ENCODE measurements at regions not wholly inside any gene's neighbourhood (a gene's known extent, or its start where the extent isn't known, plus 50 kb on each side); places are given as distances from the start of the nearest gene placed in this dataset.
A peak's percentile ranks its signal among the peaks of the same experiment; 100 is the strongest.

GRCh38 chr1:244205906-244206305 is 154.8 kb downstream of the ZBTB18 start:
- 95% methylated on average over 3 of the region's 3 CpGs for WGBS
- H3K36me3 ChIP-seq = no peaks in the 10 kb centered on the region
- H3K27ac ChIP-seq (replicated peaks in 1 of 4) = no peak overlapping the region
- H3K4me3 ChIP-seq = no peak overlapping the region
- intact Hi-C loops (cut with DNase I) = no loop called here
- DNase-seq (ENCODE audit: extremely low spot score) = no peak
- no peaks in the 10 kb centered on the region for H3K9me3 ChIP-seq
- no peaks in the 10 kb centered on the region for H3K27me3 ChIP-seq
- TF ChIP-seq EP300 (IDR thresholded peaks at IDR 0.05) = no peak
- TF ChIP-seq CTCF (IDR thresholded peaks at IDR 0.05) = no peak
- no peak for TF ChIP-seq POLR2AphosphoS5 (IDR thresholded peaks at IDR 0.05)
- TF ChIP-seq POLR2A (IDR thresholded peaks at IDR 0.05; ENCODE audit: low read depth) = no peak
- H3K4me1 ChIP-seq = peaks cover 0 to 10% (median 9%) of the 10 kb centered on the region in 4 donors

GRCh38 chr1:244207042-244207934 is 156.2 kb downstream of the ZBTB18 start:
- no peak for DNase-seq (ENCODE audit: extremely low spot score)
- H3K27me3 ChIP-seq = no peaks in the 10 kb centered on the region
- no peaks in the 10 kb centered on the region for H3K9me3 ChIP-seq
- WGBS = 76% methylated on average over 6 of the region's 6 CpGs
- H3K27ac ChIP-seq (replicated peaks in 1 of 4) = peak overlapping the region in 2 of 4 donors; percentile 1 to 25
- H3K36me3 ChIP-seq = no peaks in the 10 kb centered on the region
- peaks cover 4 to 24% (median 14%) of the 10 kb centered on the region in 4 donors for H3K4me1 ChIP-seq
- H3K4me3 ChIP-seq = no peak overlapping the region
- intact Hi-C loops (cut with DNase I) = no loop called here
- no peak for TF ChIP-seq POLR2AphosphoS5 (IDR thresholded peaks at IDR 0.05)
- TF ChIP-seq POLR2A (IDR thresholded peaks at IDR 0.05; ENCODE audit: low read depth) = no peak
- TF ChIP-seq EP300 (IDR thresholded peaks at IDR 0.05) = no peak
- no peak for TF ChIP-seq CTCF (IDR thresholded peaks at IDR 0.05)

GRCh38 chr1:244207935-244208244 is 156.8 kb downstream of the ZBTB18 start:
- no peaks in the 10 kb centered on the region for H3K36me3 ChIP-seq
- intact Hi-C loops (cut with DNase I) = no loop called here
- H3K27ac ChIP-seq (replicated peaks in 1 of 4) = peak overlapping the region in 1 of 4 donors; percentile 25
- H3K27me3 ChIP-seq = no peaks in the 10 kb centered on the region
- no peak overlapping the region for H3K4me3 ChIP-seq
- no peak for DNase-seq (ENCODE audit: extremely low spot score)
- WGBS = 93% methylated on average over 2 of the region's 2 CpGs
- peaks cover 9 to 30% (median 17%) of the 10 kb centered on the region in 4 donors for H3K4me1 ChIP-seq
- TF ChIP-seq POLR2A (IDR thresholded peaks at IDR 0.05; ENCODE audit: low read depth) = no peak
- no peak for TF ChIP-seq CTCF (IDR thresholded peaks at IDR 0.05)
- no peak for TF ChIP-seq POLR2AphosphoS5 (IDR thresholded peaks at IDR 0.05)
- no peak for TF ChIP-seq EP300 (IDR thresholded peaks at IDR 0.05)
- H3K9me3 ChIP-seq = no peaks in the 10 kb centered on the region

- Histone ChIP-seq H3K27me3 (no peaks in the 10 kb centered on the region), H3K36me3 (no peaks in the 10 kb centered on the region), H3K27ac (replicated peaks in 1 of 4) (no peak overlapping the region), H3K4me3 (no peak overlapping the region), H3K9me3 (no peaks in the 10 kb centered on the region), H3K4me1 (peaks cover 13 to 49% (median 36%) of the 10 kb centered on the region in 4 donors)
- TF ChIP-seq CTCF (IDR thresholded peaks at IDR 0.05) (no peak), EP300 (IDR thresholded peaks at IDR 0.05) (no peak), POLR2AphosphoS5 (IDR thresholded peaks at IDR 0.05) (no peak), POLR2A (IDR thresholded peaks at IDR 0.05; ENCODE audit: low read depth) (no peak)
- intact Hi-C loops (cut with DNase I) = no loop called here
- 51% methylated on average over 5 of the region's 5 CpGs for WGBS
- DNase-seq (ENCODE audit: extremely low spot score) = no peak
These were observed 158.9 kb downstream of the ZBTB18 start for GRCh38 chr1:244209955-244210354.

Measured in esophagus muscularis mucosa (tissue), 4 donors.